MM.1S (cell line): ENCODE measurements at regions not wholly inside any gene's neighbourhood (a gene's known extent, or its start where the extent isn't known, plus 50 kb on each side); places are given as distances from the start of the nearest gene placed in this dataset.
"Not testable (repeated sequence)": the region's sequence is repeated elsewhere in the genome, so short reads cannot be mapped to it uniquely, and the experiment has no call there.

ENCODE experiments used
- DNase-seq: peaks from one replicate; pipeline ENCODE4 v3.0.0-alpha.2; 2015
- H2AFZ ChIP-seq: fragments of 300-600 bp; sonication (generic); 2 replicates; pipeline ENCODE4 v1.6.0; 2016; ENCODE audit warnings: antibody characterized with exemption, low read length
- H3F3A ChIP-seq: fragments of 300-600 bp; sonication (generic); 2 replicates; pipeline ENCODE4 v1.6.1; 2016; ENCODE audit warnings: mild to moderate bottlenecking, antibody characterized with exemption, low read length, moderate library complexity, mixed read lengths; ENCODE audit not compliant: insufficient read depth
- H3K27ac ChIP-seq: fragments of 300-600 bp; sonication (generic); 2 replicates; pipeline ENCODE4 v1.5.1; 2016; ENCODE audit warnings: mild to moderate bottlenecking, low read length
- H3K27me3 ChIP-seq: fragments of 300-600 bp; sonication (generic); replicated peaks from 2 replicates; pipeline ENCODE4 v1.6.0; 2016; ENCODE audit warnings: low read length; ENCODE audit not compliant: insufficient read depth
- H3K36me3 ChIP-seq: fragments of 300-600 bp; sonication (generic); replicated peaks from 2 replicates; pipeline ENCODE4 v1.6.1; 2016; ENCODE audit warnings: mild to moderate bottlenecking, low read length, mixed read lengths; ENCODE audit not compliant: insufficient read depth
- H3K4me1 ChIP-seq: fragments of 300-600 bp; sonication (generic); 2 replicates; pipeline ENCODE4 v1.6.1; 2016; ENCODE audit warnings: low read length, mixed read lengths
- H3K4me2 ChIP-seq: fragments of 300-600 bp; sonication (generic); 2 replicates; pipeline ENCODE4 v1.6.0; 2016; ENCODE audit warnings: low read depth, low read length
- H3K4me3 ChIP-seq: fragments of 300-600 bp; sonication (generic); 2 replicates; pipeline ENCODE4 v1.5.1; 2016; ENCODE audit warnings: low read length, mixed read lengths
- H3K79me2 ChIP-seq: fragments of 300-600 bp; sonication (generic); 2 replicates; pipeline ENCODE4 v1.6.1; 2016; ENCODE audit warnings: mixed run types, low read length, mixed read lengths
- H3K9ac ChIP-seq: fragments of 300-600 bp; sonication (generic); 2 replicates; pipeline ENCODE4 v1.6.1; 2016; ENCODE audit warnings: low read length, mixed read lengths
- H3K9me2 ChIP-seq: fragments of 300-600 bp; sonication (generic); replicated peaks from 2 replicates; pipeline ENCODE4 v1.6.1; 2016; ENCODE audit warnings: mild to moderate bottlenecking, low read length, mixed read lengths; ENCODE audit not compliant: insufficient read depth
- H3K9me3 ChIP-seq: fragments of 300-600 bp; sonication (generic); replicated peaks from 2 replicates; pipeline ENCODE4 v1.6.1; 2016; ENCODE audit warnings: mild to moderate bottlenecking, low read length, mixed read lengths; ENCODE audit not compliant: insufficient read depth
- H4K20me1 ChIP-seq: fragments of 300-600 bp; sonication (generic); 2 replicates; pipeline ENCODE4 v1.6.1; 2016; ENCODE audit warnings: mild to moderate bottlenecking, low read length, moderate library complexity, mixed read lengths; ENCODE audit not compliant: insufficient read depth
- CTCF ChIP-seq: fragments of 300-600 bp; sonication (generic); IDR thresholded peaks from 2 replicates; pipeline ENCODE4 v1.5.1; 2016; ENCODE audit warnings: antibody characterized with exemption, low read length, mixed read lengths
- EZH2 ChIP-seq: fragments of 300-600 bp; sonication (generic); optimal IDR thresholded peaks from 2 replicates; pipeline ENCODE3; 2017; ENCODE audit warnings: low read depth, mild to moderate bottlenecking, antibody characterized with exemption, low read length, mixed read lengths
- EZH2phosphoT487 ChIP-seq: fragments of 300-600 bp; sonication (generic); IDR thresholded peaks from 2 replicates; pipeline ENCODE4 v1.6.1; 2018; ENCODE audit warnings: antibody characterized with exemption, low read length

DNA sequence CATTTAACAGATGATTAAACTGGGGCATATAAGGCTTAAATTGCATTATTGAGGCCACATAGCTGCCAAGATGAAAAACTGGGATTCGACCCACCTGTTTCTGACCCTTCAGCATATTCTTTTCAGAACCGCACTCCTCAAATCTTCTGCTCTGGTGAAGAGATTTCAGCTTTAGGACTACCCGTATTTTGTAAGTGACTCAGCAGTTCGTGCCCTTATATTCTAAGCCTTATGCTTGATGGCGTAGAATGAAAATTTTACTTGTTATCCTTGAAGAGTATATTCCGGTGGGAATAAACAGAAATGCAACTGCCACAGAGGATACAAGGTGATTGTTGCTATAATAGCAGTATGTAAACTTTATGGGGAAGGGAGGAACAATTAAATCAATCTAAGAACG is 657.1 kb downstream of the DOK5 start:
- Histone ChIP-seq H2AFZ (no peak overlapping the region), H3K4me1 (no peaks in the 10 kb centered on the region), H4K20me1 (no peaks in the 10 kb centered on the region), H3K9me3 (no peaks in the 10 kb centered on the region), H3K4me3 (no peak overlapping the region), H3K4me2 (no peak overlapping the region), H3K27ac (no peak overlapping the region), H3K79me2 (no peaks in the 10 kb centered on the region), H3K36me3 (no peaks in the 10 kb centered on the region), H3K27me3 (no peaks in the 10 kb centered on the region), H3K9me2 (no peaks in the 10 kb centered on the region), H3K9ac (no peak overlapping the region), H3F3A (no peaks in the 10 kb centered on the region)
- DNase-seq = no peak
- TF ChIP-seq EZH2phosphoT487 (no peak), CTCF (no peak), EZH2 (no peak)

DNA sequence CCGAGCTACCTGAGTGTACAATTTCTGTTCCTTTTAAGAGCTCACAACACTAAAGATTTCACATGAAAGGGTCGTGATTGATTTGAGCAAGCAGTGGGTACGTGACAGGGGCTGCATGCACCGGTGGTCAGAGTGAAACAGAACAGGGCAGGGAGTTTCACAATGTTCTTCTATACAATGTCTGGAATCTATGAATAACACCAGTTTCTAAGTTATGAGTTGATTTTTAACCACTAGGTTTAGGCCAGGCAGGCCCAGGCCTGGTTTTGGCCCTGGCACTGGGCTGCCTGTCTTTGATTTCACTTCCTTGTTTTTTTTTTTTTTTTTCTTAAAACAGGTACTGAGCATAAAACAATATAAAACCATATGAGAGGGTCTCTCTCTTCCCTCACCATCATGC is 642.2 kb downstream of the DOK5 start:
- H3K9me3 ChIP-seq, H3F3A ChIP-seq, H4K20me1 ChIP-seq, H3K9me2 ChIP-seq, H3K36me3 ChIP-seq, H3K4me3 ChIP-seq, H3K27me3 ChIP-seq, H3K79me2 ChIP-seq: not testable (repeated sequence)
- Histone ChIP-seq H3K9ac (0 out of 2 replicates have a peak overlapping the region, but pooled peaks have one; percentile 10), H3K4me1 (peaks cover 14% of the 10 kb centered on the region), H3K4me2 (peak overlapping the region; percentile 6; the same call in 1 of the 2 replicates), H3K27ac (peak overlapping the region; percentile 67; the same call in 1 of the 2 replicates), H2AFZ (peak overlapping the region; percentile 54)
- DNase-seq = peak; percentile 46

GRCh38 chr20:55116598-55116997 is 641.2 kb downstream of the DOK5 start:
- Histone ChIP-seq H3K9ac (no peak overlapping the region), H4K20me1 (no peaks in the 10 kb centered on the region), H3K9me2 (no peaks in the 10 kb centered on the region), H3K27ac (peak overlapping the region; percentile 67; the same call in 1 of the 2 replicates), H2AFZ (peak overlapping the region; percentile 28; the same call in 1 of the 2 replicates), H3K4me1 (peaks cover 14% of the 10 kb centered on the region), H3F3A (0 out of 2 replicates have a peak, but pooled peaks cover 3% of the 10 kb centered on the region), H3K4me3 (no peak overlapping the region), H3K79me2 (no peaks in the 10 kb centered on the region), H3K36me3 (no peaks in the 10 kb centered on the region), H3K9me3 (no peaks in the 10 kb centered on the region), H3K27me3 (no peaks in the 10 kb centered on the region), H3K4me2 (no peak overlapping the region)
- no peak for DNase-seq
- TF ChIP-seq CTCF (no peak), EZH2phosphoT487 (no peak), EZH2 (no peak)

DNA sequence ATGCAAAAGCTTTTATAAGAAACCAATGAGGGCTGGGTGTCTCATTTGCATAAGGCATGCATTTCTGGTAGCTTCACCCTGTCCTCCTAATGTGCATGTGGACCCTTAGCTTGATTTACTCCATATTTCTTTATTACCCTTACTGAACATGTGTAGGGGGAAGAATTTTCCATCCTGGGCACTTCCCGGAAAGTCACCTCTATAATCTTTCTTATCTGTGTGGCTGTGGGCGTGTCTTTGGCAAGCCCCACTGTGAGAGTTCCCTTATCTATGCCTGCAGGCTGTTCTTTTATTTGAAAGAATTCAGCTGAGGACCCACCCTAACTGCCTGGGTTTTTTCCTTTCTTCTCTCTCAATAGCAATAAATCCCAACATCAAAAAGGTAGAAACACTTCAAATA is 627.8 kb downstream of the DOK5 start:
- Histone ChIP-seq H3K4me1 (peaks cover 5% of the 10 kb centered on the region; the same call in 1 of the 2 replicates), H3K27ac (no peak overlapping the region), H4K20me1 (no peaks in the 10 kb centered on the region), H3K9me3 (0 out of 2 replicates have a peak, but pooled peaks cover 3% of the 10 kb centered on the region), H3F3A (no peaks in the 10 kb centered on the region), H3K79me2 (no peaks in the 10 kb centered on the region), H3K9me2 (no peaks in the 10 kb centered on the region), H3K4me2 (no peak overlapping the region), H3K9ac (no peak overlapping the region), H2AFZ (no peak overlapping the region), H3K36me3 (no peaks in the 10 kb centered on the region), H3K27me3 (no peaks in the 10 kb centered on the region), H3K4me3 (no peak overlapping the region)
- TF ChIP-seq EZH2phosphoT487 (no peak), CTCF (no peak)
- DNase-seq = no peak
